NB4 (cell line): ENCODE measurements at regions not wholly inside any gene's neighbourhood (a gene's known extent, or its start where the extent isn't known, plus 50 kb on each side); places are given as distances from the start of the nearest gene placed in this dataset.
"Not testable (repeated sequence)": the region's sequence is repeated elsewhere in the genome, so short reads cannot be mapped to it uniquely, and the experiment has no call there.

Experiments used
- DNase-seq: peaks from one replicate; pipeline ENCODE4 v3.0.0; 2010; ENCODE audit warnings: low read depth
- H3K4me3 ChIP-seq: one replicate; pipeline ENCODE4 v1.5.1; 2011; ENCODE audit warnings: mild to moderate bottlenecking, low read depth, low read length, moderate library complexity
- CTCF ChIP-seq: IDR thresholded peaks from one replicate; pipeline ENCODE4 v1.5.1; 2012; ENCODE audit warnings: low read depth, low read length
- MAX ChIP-seq: IDR thresholded peaks from 2 replicates; pipeline ENCODE4 v1.6.1; 2011; ENCODE audit warnings: low read depth, low read length
- MYC ChIP-seq: IDR thresholded peaks from 2 replicates; pipeline ENCODE4 v1.6.1; 2011; ENCODE audit warnings: low read depth, low read length
- POLR2A ChIP-seq: IDR thresholded peaks from 2 replicates; pipeline ENCODE4 v1.6.1; 2011; ENCODE audit warnings: mild to moderate bottlenecking; ENCODE audit not compliant: insufficient read length; ENCODE audit errors: extremely low read depth

- no peak overlapping the region for H3K4me3 ChIP-seq
- no peak for TF ChIP-seq CTCF
- TF ChIP-seq POLR2A: no peak
- TF ChIP-seq MYC: no peak
- no peak for TF ChIP-seq MAX
- DNase-seq: no peak
Observed at GRCh38 chrX:1045680-1046314, 166.7 kb downstream of the CRLF2 start.

GRCh38 chrX:1041091-1041490, 171.4 kb downstream of the CRLF2 start:
- H3K4me3 ChIP-seq: no peak overlapping the region
- no peak for TF ChIP-seq POLR2A
- TF ChIP-seq MAX: no peak
- TF ChIP-seq CTCF: no peak
- no peak for TF ChIP-seq MYC
- no peak for DNase-seq

- not testable (repeated sequence) for H3K4me3 ChIP-seq, DNase-seq
Observed at GRCh38 chrX:1035931-1036330, 176.5 kb downstream of the CRLF2 start.

GRCh38 chrX:1035206-1035605, 177.2 kb downstream of the CRLF2 start:
- no peak overlapping the region for H3K4me3 ChIP-seq
- no peak for DNase-seq
- TF ChIP-seq MAX: no peak
- no peak for TF ChIP-seq CTCF
- TF ChIP-seq MYC: no peak
- no peak for TF ChIP-seq POLR2A

- TF ChIP-seq POLR2A (no peak), MAX (no peak), MYC (no peak), CTCF (no peak)
- no peak overlapping the region for H3K4me3 ChIP-seq
Observed at GRCh38 chrX:1034717-1035116, 177.7 kb downstream of the CRLF2 start.

GRCh38 chrX:1031521-1032430, 180.7 kb downstream of the CRLF2 start:
- H3K4me3 ChIP-seq: no peak overlapping the region
- no peak for DNase-seq
- TF ChIP-seq MAX (no peak), MYC (no peak), POLR2A (no peak), CTCF (no peak)

More at GRCh38 chrX:1034717-1035116, 177.7 kb downstream of the CRLF2 start:
- DNase-seq: no peak
